Mesothelial cell of epicardium (in vitro differentiated cells): ENCODE measurements at regions not wholly inside any gene's neighbourhood (a gene's known extent, or its start where the extent isn't known, plus 50 kb on each side); places are given as distances from the start of the nearest gene placed in this dataset.

Experiments used
- DNase-seq, 2 experiments: peaks; one replicate each; pipeline ENCODE4 v3.0.0; 2021; ENCODE audit warnings: low spot score in 2 of 2; ENCODE audit not compliant: unreplicated experiment in 2 of 2
- H3K27ac Mint-ChIP-seq: 2 replicates; pipeline ENCODE4 v1.8.0; 2021; ENCODE audit warnings: mixed read lengths
- H3K27me3 Mint-ChIP-seq: 2 replicates; pipeline ENCODE4 v1.8.0; 2021; ENCODE audit warnings: low read depth, mixed read lengths
- H3K36me3 Mint-ChIP-seq: 2 replicates; pipeline ENCODE4 v1.8.0; 2021; ENCODE audit warnings: mixed read lengths
- H3K4me1 Mint-ChIP-seq: 2 replicates; pipeline ENCODE4 v1.8.0; 2021; ENCODE audit warnings: mixed read lengths
- H3K4me3 Mint-ChIP-seq: 2 replicates; pipeline ENCODE4 v1.8.0; 2021; ENCODE audit warnings: mild to moderate bottlenecking, moderate library complexity, mixed read lengths
- H3K9me3 Mint-ChIP-seq: 2 replicates; pipeline ENCODE4 v1.8.0; 2021; ENCODE audit warnings: mixed read lengths
- TF ChIP-seq, protein P1 (sequence below): fragments of 200-600 bp; sonication (generic); IDR thresholded peaks from one replicate; pipeline ENCODE4 v1.5.0; 2021; ENCODE audit warnings: antibody characterized with exemption; ENCODE audit not compliant: unreplicated experiment

DNA sequence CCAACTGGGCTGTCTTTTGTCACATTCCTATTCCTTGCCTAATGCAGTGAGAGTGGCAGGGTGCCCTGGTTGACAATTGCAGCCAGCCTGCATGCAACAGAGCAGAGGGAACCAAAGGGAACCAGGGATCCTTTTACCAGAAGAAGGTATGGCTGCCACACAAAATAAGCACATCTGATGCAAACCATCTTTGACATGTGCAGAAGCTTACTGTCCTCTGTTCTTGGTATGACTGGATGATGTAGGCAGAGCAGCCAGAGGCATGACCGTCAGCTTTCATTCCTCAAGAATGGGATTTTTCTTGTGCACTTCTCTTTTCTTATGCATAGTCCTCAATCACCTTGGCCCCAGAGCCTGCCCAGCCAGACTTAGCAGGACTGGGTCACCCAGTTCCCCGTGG is 116.1 kb downstream of the UQCRFS1 start:
- Mint-ChIP-seq H3K27me3 (peaks cover 5% of the 10 kb centered on the region), H3K36me3 (no peaks in the 10 kb centered on the region), H3K27ac (no peak overlapping the region), H3K4me1 (no peaks in the 10 kb centered on the region), H3K9me3 (peaks cover 4% of the 10 kb centered on the region), H3K4me3 (no peak overlapping the region)
- TF ChIP-seq, protein P1, sequence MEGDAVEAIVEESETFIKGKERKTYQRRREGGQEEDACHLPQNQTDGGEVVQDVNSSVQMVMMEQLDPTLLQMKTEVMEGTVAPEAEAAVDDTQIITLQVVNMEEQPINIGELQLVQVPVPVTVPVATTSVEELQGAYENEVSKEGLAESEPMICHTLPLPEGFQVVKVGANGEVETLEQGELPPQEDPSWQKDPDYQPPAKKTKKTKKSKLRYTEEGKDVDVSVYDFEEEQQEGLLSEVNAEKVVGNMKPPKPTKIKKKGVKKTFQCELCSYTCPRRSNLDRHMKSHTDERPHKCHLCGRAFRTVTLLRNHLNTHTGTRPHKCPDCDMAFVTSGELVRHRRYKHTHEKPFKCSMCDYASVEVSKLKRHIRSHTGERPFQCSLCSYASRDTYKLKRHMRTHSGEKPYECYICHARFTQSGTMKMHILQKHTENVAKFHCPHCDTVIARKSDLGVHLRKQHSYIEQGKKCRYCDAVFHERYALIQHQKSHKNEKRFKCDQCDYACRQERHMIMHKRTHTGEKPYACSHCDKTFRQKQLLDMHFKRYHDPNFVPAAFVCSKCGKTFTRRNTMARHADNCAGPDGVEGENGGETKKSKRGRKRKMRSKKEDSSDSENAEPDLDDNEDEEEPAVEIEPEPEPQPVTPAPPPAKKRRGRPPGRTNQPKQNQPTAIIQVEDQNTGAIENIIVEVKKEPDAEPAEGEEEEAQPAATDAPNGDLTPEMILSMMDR, result no peak
- DNase-seq, result no peak

DNA sequence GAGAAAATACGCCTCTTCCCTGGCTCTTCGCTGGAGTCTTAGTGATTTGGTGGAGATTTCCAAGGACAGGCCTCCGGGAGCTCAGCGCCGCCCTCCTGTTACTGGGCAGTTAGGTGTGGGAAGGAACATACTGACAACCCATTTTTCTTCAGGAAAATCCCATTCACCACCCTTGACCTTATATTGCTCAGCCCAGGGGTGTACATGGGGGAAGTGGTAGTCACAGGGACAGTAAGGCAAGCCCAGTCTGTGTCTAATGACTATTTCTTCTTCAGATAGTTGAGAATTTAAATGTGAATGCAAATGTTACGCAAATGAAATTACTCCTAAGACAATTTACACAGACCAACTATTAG is 119.4 kb downstream of the UQCRFS1 start:
- TF ChIP-seq, protein P1, result no peak
- DNase-seq, result no peak
- Mint-ChIP-seq H3K4me3 (no peak overlapping the region), H3K27me3 (no peaks in the 10 kb centered on the region), H3K4me1 (peaks cover 6% of the 10 kb centered on the region), H3K27ac (no peak overlapping the region), H3K9me3 (no peaks in the 10 kb centered on the region), H3K36me3 (no peaks in the 10 kb centered on the region)

DNA sequence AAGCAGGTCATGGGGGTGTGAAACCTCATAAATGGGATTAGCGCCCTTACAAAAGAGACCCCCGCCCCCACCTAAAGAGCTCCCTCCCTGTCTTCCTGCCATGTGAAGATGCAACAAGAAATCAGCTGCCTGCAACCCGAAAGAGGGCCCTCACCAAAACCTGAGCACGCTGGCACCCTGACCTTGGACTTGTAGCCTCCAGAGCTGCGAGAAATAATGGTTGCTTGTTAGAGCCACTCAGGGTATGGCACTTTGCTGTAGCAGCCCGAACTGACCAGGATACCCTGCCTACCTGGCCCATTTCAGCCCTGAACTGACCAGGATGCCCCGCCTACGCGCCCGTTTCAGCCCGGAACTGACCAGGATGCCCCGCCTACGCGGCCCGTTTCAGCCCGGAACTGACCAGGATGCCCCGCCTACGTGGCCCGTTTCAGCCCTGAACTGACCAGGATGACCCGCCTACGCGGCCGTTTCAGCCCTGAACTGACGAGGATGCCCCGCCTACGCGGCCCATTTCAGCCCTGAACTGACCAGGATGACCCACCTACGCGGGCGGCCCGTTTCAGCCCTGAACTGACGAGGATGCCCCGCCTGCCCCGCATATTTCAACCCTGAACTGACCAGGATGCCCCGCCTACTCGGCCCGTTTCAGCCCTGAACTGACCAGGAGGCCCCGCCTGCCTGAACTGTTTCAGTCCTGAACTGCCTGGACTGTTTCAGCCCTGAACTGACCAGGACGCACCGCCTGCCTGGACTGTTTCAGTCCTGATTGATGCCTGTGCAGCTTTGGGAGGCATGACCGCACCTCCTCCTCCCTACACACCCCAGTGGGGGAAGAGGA is 120.0 kb downstream of the UQCRFS1 start:
- no peak for DNase-seq
- Mint-ChIP-seq H3K4me3 (no peak overlapping the region), H3K27ac (no peak overlapping the region), H3K36me3 (no peaks in the 10 kb centered on the region), H3K27me3 (no peaks in the 10 kb centered on the region), H3K4me1 (peaks cover 6% of the 10 kb centered on the region), H3K9me3 (no peaks in the 10 kb centered on the region)
- TF ChIP-seq, protein P1, result no peak

DNA sequence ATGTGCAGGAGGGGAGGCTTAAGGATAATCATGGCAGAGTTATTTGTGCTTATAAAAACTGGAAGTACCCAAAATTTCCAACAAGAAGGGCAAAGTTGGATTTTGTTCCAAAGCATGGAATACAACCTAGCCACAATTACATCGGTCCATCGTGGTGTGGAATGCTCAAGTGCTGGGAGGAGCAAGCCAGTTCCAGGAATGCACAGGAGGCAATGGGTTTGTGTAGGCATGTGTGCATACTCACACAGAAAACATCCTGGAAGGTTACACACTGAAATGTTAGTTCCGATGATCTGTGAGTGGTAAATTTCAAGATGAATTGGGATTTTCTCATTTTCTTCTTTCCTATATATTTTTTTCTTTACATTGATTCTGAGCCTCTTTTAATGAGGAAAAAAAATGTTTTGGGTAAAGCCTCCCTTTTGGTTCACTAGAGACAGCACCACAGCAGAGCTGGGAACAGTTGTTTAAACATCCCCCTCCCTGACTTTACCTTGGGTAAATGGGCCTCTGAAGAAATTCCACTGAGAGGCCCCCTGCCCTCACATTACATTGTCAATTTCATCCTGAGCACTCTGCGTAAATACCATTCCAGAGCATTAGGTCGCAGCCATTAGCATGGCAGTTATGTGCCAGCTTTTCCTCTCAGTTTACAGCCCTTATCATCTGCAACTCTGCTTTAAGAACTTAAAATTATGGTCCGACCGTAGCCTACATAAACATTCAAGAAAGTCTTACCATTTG is 122.0 kb downstream of the UQCRFS1 start:
- H3K9me3 Mint-ChIP-seq, result no peaks in the 10 kb centered on the region
- H3K27me3 Mint-ChIP-seq, result no peaks in the 10 kb centered on the region
- H3K36me3 Mint-ChIP-seq, result no peaks in the 10 kb centered on the region
- TF ChIP-seq, protein P1, result no peak
- no peak overlapping the region for H3K4me3 Mint-ChIP-seq
- peaks cover 6% of the 10 kb centered on the region for H3K4me1 Mint-ChIP-seq
- no peak overlapping the region for H3K27ac Mint-ChIP-seq
- DNase-seq, result no peak

DNA sequence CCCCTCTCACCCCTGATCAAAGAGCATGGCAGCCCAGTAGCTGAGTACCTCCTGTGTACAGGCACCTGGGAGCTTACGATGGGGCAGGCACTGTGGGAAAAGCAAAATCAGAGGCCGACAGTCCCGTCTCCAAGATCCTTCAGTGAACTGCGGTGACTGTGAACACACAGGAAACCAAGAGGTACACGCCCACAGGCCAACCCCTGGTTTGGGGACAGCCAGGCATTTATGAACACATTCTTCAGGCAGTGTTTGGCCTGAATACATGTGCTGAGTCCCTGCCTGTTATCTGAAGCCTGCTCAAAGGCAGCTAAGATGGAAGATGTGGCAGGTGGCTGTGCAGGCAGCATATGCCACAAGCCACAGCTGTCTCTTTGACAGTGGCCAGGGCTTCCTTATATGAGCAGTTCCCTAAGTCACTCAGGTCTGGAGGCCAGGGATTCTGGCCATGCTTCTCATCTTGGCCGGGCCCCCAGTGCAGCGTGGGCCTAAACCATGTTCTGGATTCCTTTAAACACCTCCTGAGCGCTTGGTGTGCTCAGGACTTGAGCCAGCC is 123.6 kb downstream of the UQCRFS1 start:
- Mint-ChIP-seq H3K36me3 (no peaks in the 10 kb centered on the region), H3K4me3 (no peak overlapping the region), H3K27me3 (peaks cover 8% of the 10 kb centered on the region), H3K27ac (no peak overlapping the region), H3K4me1 (peaks cover 6% of the 10 kb centered on the region), H3K9me3 (no peaks in the 10 kb centered on the region)
- TF ChIP-seq, protein P1, result no peak
- no peak for DNase-seq
